Thymus (tissue), 11 donors: ENCODE measurements at regions not wholly inside any gene's neighbourhood (a gene's known extent, or its start where the extent isn't known, plus 50 kb on each side); places are given as distances from the start of the nearest gene placed in this dataset.

Experiments
- DNase-seq, 9 donors: peaks; one replicate each; pipeline ENCODE4 v3.0.0-alpha.2; 2013; ENCODE audit warnings: low spot score in 9 of 9, low read depth in 6 of 9, missing footprints in 1 of 9
- H3K27ac ChIP-seq, 2 donors: one replicate each; pipeline ENCODE4 v1.5.1; 2013; ENCODE audit warnings: control low read depth in 1 of 2, low read depth in 1 of 2, low read length in 1 of 2, mild to moderate bottlenecking in 1 of 2, moderate library complexity in 1 of 2
- H3K27me3 ChIP-seq, 2 donors: one replicate each; pipeline ENCODE4 v1.5.1; 2013; ENCODE audit warnings: low read length in 1 of 2; ENCODE audit not compliant: control insufficient read depth in 2 of 2, insufficient read depth in 1 of 2
- H3K36me3 ChIP-seq, 2 donors: one replicate each; pipeline ENCODE4 v1.5.1; 2013; ENCODE audit warnings: low read length in 1 of 2, mild to moderate bottlenecking in 1 of 2, moderate library complexity in 1 of 2; ENCODE audit not compliant: control insufficient read depth in 2 of 2, insufficient read depth in 2 of 2
- H3K4me1 ChIP-seq, 2 donors: one replicate each; pipeline ENCODE4 v1.5.1; 2013; ENCODE audit warnings: low read length in 2 of 2; ENCODE audit not compliant: control insufficient read depth in 2 of 2, insufficient read depth in 2 of 2
- H3K4me3 ChIP-seq, 2 donors: one replicate each; pipeline ENCODE4 v1.5.1; 2013; ENCODE audit warnings: low read length in 2 of 2, control low read depth in 1 of 2, mild to moderate bottlenecking in 1 of 2
- H3K9me3 ChIP-seq, 2 donors: one replicate each; pipeline ENCODE4 v1.5.1; 2013; ENCODE audit warnings: low read length in 1 of 2, mild to moderate bottlenecking in 1 of 2; ENCODE audit not compliant: control insufficient read depth in 2 of 2, insufficient read depth in 1 of 2
- WGBS: extraction: QIAGEN DNeasy Blood & Tissue Kit; methylation state at CpG from one replicate; pipeline ENCODE4 v1.1.7; 2013; 5-methylcytosine and 5-hydroxymethylcytosine counted together
- donor health status: healthy.

GRCh38 chr13:103878891-103879605 is 812.8 kb upstream of the SLC10A2 start:
- no peaks in the 10 kb centered on the region for H3K4me1 ChIP-seq
- 86% methylated on average over 2 of the region's 2 CpGs for WGBS
- no peaks in the 10 kb centered on the region for H3K9me3 ChIP-seq
- H3K36me3 ChIP-seq: no peaks in the 10 kb centered on the region
- H3K27me3 ChIP-seq: no peaks in the 10 kb centered on the region
- H3K4me3 ChIP-seq: no peak overlapping the region
- H3K27ac ChIP-seq: no peak overlapping the region
- DNase-seq: no peak

GRCh38 chr13:103876571-103876970 is 810.4 kb upstream of the SLC10A2 start:
- H3K9me3 ChIP-seq: no peaks in the 10 kb centered on the region
- 97% methylated on average over 6 of the region's 6 CpGs for WGBS
- no peaks in the 10 kb centered on the region for H3K4me1 ChIP-seq
- H3K27me3 ChIP-seq: no peaks in the 10 kb centered on the region
- no peak overlapping the region for H3K4me3 ChIP-seq
- H3K27ac ChIP-seq: no peak overlapping the region
- H3K36me3 ChIP-seq: no peaks in the 10 kb centered on the region
- no peak for DNase-seq

GRCh38 chr13:103873725-103874124 is 807.5 kb upstream of the SLC10A2 start:
- no peaks in the 10 kb centered on the region for H3K9me3 ChIP-seq
- no peaks in the 10 kb centered on the region for H3K27me3 ChIP-seq
- 63% methylated on average over 4 of the region's 4 CpGs for WGBS
- DNase-seq: no peak
- H3K27ac ChIP-seq: no peak overlapping the region
- no peaks in the 10 kb centered on the region for H3K4me1 ChIP-seq
- H3K36me3 ChIP-seq: no peaks in the 10 kb centered on the region
- H3K4me3 ChIP-seq: no peak overlapping the region

- DNase-seq: no peak
- Histone ChIP-seq H3K4me3 (no peak overlapping the region), H3K27ac (no peak overlapping the region), H3K9me3 (no peaks in the 10 kb centered on the region), H3K27me3 (no peaks in the 10 kb centered on the region), H3K36me3 (no peaks in the 10 kb centered on the region), H3K4me1 (no peaks in the 10 kb centered on the region)
- WGBS: 94% methylated on average over 8 of the region's 8 CpGs
Observed at GRCh38 chr13:103866048-103866447, 799.8 kb upstream of the SLC10A2 start.

GRCh38 chr13:103862525-103862924 is 796.3 kb upstream of the SLC10A2 start:
- H3K4me3 ChIP-seq: no peak overlapping the region
- WGBS: 97% methylated on average over 4 of the region's 4 CpGs
- DNase-seq: no peak

GRCh38 chr13:103859952-103860351 is 793.7 kb upstream of the SLC10A2 start:
- 19% methylated on average over 3 of the region's 3 CpGs for WGBS
- Histone ChIP-seq H3K4me3 (no peak overlapping the region), H3K27me3 (no peaks in the 10 kb centered on the region), H3K27ac (no peak overlapping the region), H3K4me1 (no peaks in the 10 kb centered on the region), H3K9me3 (no peaks in the 10 kb centered on the region), H3K36me3 (no peaks in the 10 kb centered on the region)
- DNase-seq: peak in 4 of 9 donors; percentile 9 to 43 (median 9)

More at GRCh38 chr13:103862525-103862924, 796.3 kb upstream of the SLC10A2 start:
- no peaks in the 10 kb centered on the region for H3K27me3 ChIP-seq
- no peaks in the 10 kb centered on the region for H3K36me3 ChIP-seq
- no peak overlapping the region for H3K27ac ChIP-seq
- no peaks in the 10 kb centered on the region for H3K4me1 ChIP-seq
- no peaks in the 10 kb centered on the region for H3K9me3 ChIP-seq

GRCh38 chr13:103852036-103852435 is 785.8 kb upstream of the SLC10A2 start:
- Histone ChIP-seq H3K4me1 (no peaks in the 10 kb centered on the region), H3K27ac (no peak overlapping the region), H3K27me3 (no peaks in the 10 kb centered on the region), H3K4me3 (no peak overlapping the region), H3K9me3 (no peaks in the 10 kb centered on the region), H3K36me3 (no peaks in the 10 kb centered on the region)
- 94% methylated on average over 5 of the region's 5 CpGs for WGBS
- no peak for DNase-seq

GRCh38 chr13:103844471-103844870 is 778.3 kb upstream of the SLC10A2 start:
- H3K4me3 ChIP-seq: no peak overlapping the region
- WGBS: 67% methylated on average over 2 of the region's 2 CpGs
- H3K27me3 ChIP-seq: no peaks in the 10 kb centered on the region

GRCh38 chr13:103839460-103839859 is 773.2 kb upstream of the SLC10A2 start:
- no peak overlapping the region for H3K4me3 ChIP-seq
- H3K27me3 ChIP-seq: no peaks in the 10 kb centered on the region
- no peaks in the 10 kb centered on the region for H3K9me3 ChIP-seq
- 98% methylated on average over 3 of the region's 3 CpGs for WGBS
- no peak overlapping the region for H3K27ac ChIP-seq
- no peaks in the 10 kb centered on the region for H3K4me1 ChIP-seq
- DNase-seq: no peak
- no peaks in the 10 kb centered on the region for H3K36me3 ChIP-seq

More at GRCh38 chr13:103844471-103844870, 778.3 kb upstream of the SLC10A2 start:
- Histone ChIP-seq H3K27ac (no peak overlapping the region), H3K9me3 (no peaks in the 10 kb centered on the region), H3K4me1 (no peaks in the 10 kb centered on the region), H3K36me3 (no peaks in the 10 kb centered on the region)
- DNase-seq: no peak
